GM12891 (cell line): ENCODE measurements at regions not wholly inside any gene's neighbourhood (a gene's known extent, or its start where the extent isn't known, plus 50 kb on each side); places are given as distances from the start of the nearest gene placed in this dataset.

Source experiments
- POLR2A ChIP-seq: IDR thresholded peaks from 2 replicates; pipeline ENCODE4 v1.6.1; 2011; ENCODE audit warnings: low read depth, low read length, control low read depth
- POLR2AphosphoS5 ChIP-seq: IDR thresholded peaks from 2 replicates; pipeline ENCODE4 v1.6.1; 2011; ENCODE audit warnings: low read depth, low read length, control low read depth

GRCh38 chr12:97784904-97785303 is 322.3 kb downstream of the RMST start:
- TF ChIP-seq POLR2AphosphoS5 (no peak), POLR2A (no peak)
